MM.1S (cell line): ENCODE measurements at regions not wholly inside any gene's neighbourhood (a gene's known extent, or its start where the extent isn't known, plus 50 kb on each side); places are given as distances from the start of the nearest gene placed in this dataset.
"Not testable (repeated sequence)": the region's sequence is repeated elsewhere in the genome, so short reads cannot be mapped to it uniquely, and the experiment has no call there.

Experiments used
- DNase-seq: peaks from one replicate; pipeline ENCODE4 v3.0.0-alpha.2; 2015
- H2AFZ ChIP-seq: fragments of 300-600 bp; sonication (generic); 2 replicates; pipeline ENCODE4 v1.6.0; 2016; ENCODE audit warnings: antibody characterized with exemption, low read length
- H3F3A ChIP-seq: fragments of 300-600 bp; sonication (generic); 2 replicates; pipeline ENCODE4 v1.6.1; 2016; ENCODE audit warnings: mild to moderate bottlenecking, antibody characterized with exemption, low read length, moderate library complexity, mixed read lengths; ENCODE audit not compliant: insufficient read depth
- H3K27ac ChIP-seq: fragments of 300-600 bp; sonication (generic); 2 replicates; pipeline ENCODE4 v1.5.1; 2016; ENCODE audit warnings: mild to moderate bottlenecking, low read length
- H3K27me3 ChIP-seq: fragments of 300-600 bp; sonication (generic); replicated peaks from 2 replicates; pipeline ENCODE4 v1.6.0; 2016; ENCODE audit warnings: low read length; ENCODE audit not compliant: insufficient read depth
- H3K36me3 ChIP-seq: fragments of 300-600 bp; sonication (generic); replicated peaks from 2 replicates; pipeline ENCODE4 v1.6.1; 2016; ENCODE audit warnings: mild to moderate bottlenecking, low read length, mixed read lengths; ENCODE audit not compliant: insufficient read depth
- H3K4me1 ChIP-seq: fragments of 300-600 bp; sonication (generic); 2 replicates; pipeline ENCODE4 v1.6.1; 2016; ENCODE audit warnings: low read length, mixed read lengths
- H3K4me2 ChIP-seq: fragments of 300-600 bp; sonication (generic); 2 replicates; pipeline ENCODE4 v1.6.0; 2016; ENCODE audit warnings: low read depth, low read length
- H3K4me3 ChIP-seq: fragments of 300-600 bp; sonication (generic); 2 replicates; pipeline ENCODE4 v1.5.1; 2016; ENCODE audit warnings: low read length, mixed read lengths
- H3K79me2 ChIP-seq: fragments of 300-600 bp; sonication (generic); 2 replicates; pipeline ENCODE4 v1.6.1; 2016; ENCODE audit warnings: mixed run types, low read length, mixed read lengths
- H3K9ac ChIP-seq: fragments of 300-600 bp; sonication (generic); 2 replicates; pipeline ENCODE4 v1.6.1; 2016; ENCODE audit warnings: low read length, mixed read lengths
- H3K9me2 ChIP-seq: fragments of 300-600 bp; sonication (generic); replicated peaks from 2 replicates; pipeline ENCODE4 v1.6.1; 2016; ENCODE audit warnings: mild to moderate bottlenecking, low read length, mixed read lengths; ENCODE audit not compliant: insufficient read depth
- H3K9me3 ChIP-seq: fragments of 300-600 bp; sonication (generic); replicated peaks from 2 replicates; pipeline ENCODE4 v1.6.1; 2016; ENCODE audit warnings: mild to moderate bottlenecking, low read length, mixed read lengths; ENCODE audit not compliant: insufficient read depth
- H4K20me1 ChIP-seq: fragments of 300-600 bp; sonication (generic); 2 replicates; pipeline ENCODE4 v1.6.1; 2016; ENCODE audit warnings: mild to moderate bottlenecking, low read length, moderate library complexity, mixed read lengths; ENCODE audit not compliant: insufficient read depth
- CTCF ChIP-seq: fragments of 300-600 bp; sonication (generic); IDR thresholded peaks from 2 replicates; pipeline ENCODE4 v1.5.1; 2016; ENCODE audit warnings: antibody characterized with exemption, low read length, mixed read lengths
- EZH2 ChIP-seq: fragments of 300-600 bp; sonication (generic); optimal IDR thresholded peaks from 2 replicates; pipeline ENCODE3; 2017; ENCODE audit warnings: low read depth, mild to moderate bottlenecking, antibody characterized with exemption, low read length, mixed read lengths
- EZH2phosphoT487 ChIP-seq: fragments of 300-600 bp; sonication (generic); IDR thresholded peaks from 2 replicates; pipeline ENCODE4 v1.6.1; 2018; ENCODE audit warnings: antibody characterized with exemption, low read length

- Histone ChIP-seq H3K36me3 (no peaks in the 10 kb centered on the region), H4K20me1 (no peaks in the 10 kb centered on the region), H3F3A (no peaks in the 10 kb centered on the region), H3K27me3 (no peaks in the 10 kb centered on the region), H3K79me2 (no peaks in the 10 kb centered on the region), H3K9ac (no peak overlapping the region), H3K9me2 (no peaks in the 10 kb centered on the region), H2AFZ (no peak overlapping the region), H3K4me3 (no peak overlapping the region), H3K27ac (no peak overlapping the region), H3K4me1 (no peaks in the 10 kb centered on the region), H3K9me3 (no peaks in the 10 kb centered on the region), H3K4me2 (no peak overlapping the region)
- no peak for DNase-seq
- TF ChIP-seq EZH2phosphoT487: no peak
- TF ChIP-seq CTCF: no peak
- TF ChIP-seq EZH2: no peak
These were observed 63.0 kb upstream of the PRMT8 start for GRCh38 chr12:3427956-3428355.

- Histone ChIP-seq H3K4me3 (no peak overlapping the region), H2AFZ (no peak overlapping the region), H3K27me3 (no peaks in the 10 kb centered on the region), H4K20me1 (no peaks in the 10 kb centered on the region), H3K4me1 (no peaks in the 10 kb centered on the region), H3F3A (no peaks in the 10 kb centered on the region), H3K27ac (no peak overlapping the region), H3K36me3 (no peaks in the 10 kb centered on the region), H3K9me3 (no peaks in the 10 kb centered on the region), H3K9ac (no peak overlapping the region), H3K4me2 (no peak overlapping the region), H3K79me2 (no peaks in the 10 kb centered on the region), H3K9me2 (no peaks in the 10 kb centered on the region)
- no peak for DNase-seq
- TF ChIP-seq CTCF (no peak), EZH2 (no peak), EZH2phosphoT487 (no peak)
These were observed 62.4 kb upstream of the PRMT8 start for GRCh38 chr12:3428631-3429030.

GRCh38 chr12:3429523-3429922 lies 61.5 kb upstream of the PRMT8 start:
- H3F3A ChIP-seq, H3K9me2 ChIP-seq, H4K20me1 ChIP-seq, H2AFZ ChIP-seq, H3K4me2 ChIP-seq, H3K4me3 ChIP-seq, DNase-seq, H3K4me1 ChIP-seq, H3K9me3 ChIP-seq, H3K36me3 ChIP-seq, H3K79me2 ChIP-seq, H3K9ac ChIP-seq, H3K27me3 ChIP-seq, H3K27ac ChIP-seq: not testable (repeated sequence)

GRCh38 chr12:3431686-3432085 lies 59.3 kb upstream of the PRMT8 start:
- Histone ChIP-seq H3F3A (no peaks in the 10 kb centered on the region), H3K79me2 (no peaks in the 10 kb centered on the region), H3K9me2 (no peaks in the 10 kb centered on the region), H3K27ac (no peak overlapping the region), H3K9ac (no peak overlapping the region), H3K27me3 (no peaks in the 10 kb centered on the region), H3K4me1 (no peaks in the 10 kb centered on the region), H4K20me1 (no peaks in the 10 kb centered on the region), H3K4me3 (no peak overlapping the region), H2AFZ (peak overlapping the region; percentile 76), H3K9me3 (no peaks in the 10 kb centered on the region), H3K36me3 (no peaks in the 10 kb centered on the region), H3K4me2 (peak overlapping the region; percentile 38; the same call in 1 of the 2 replicates)
- no peak for TF ChIP-seq CTCF
- TF ChIP-seq EZH2phosphoT487: no peak
- DNase-seq: no peak
